SK-N-SH (cell line): ENCODE measurements at regions not wholly inside any gene's neighbourhood (a gene's known extent, or its start where the extent isn't known, plus 50 kb on each side); places are given as distances from the start of the nearest gene placed in this dataset.

Experiments used
- CTCF ChIA-PET: fragments of 300-600, 350-600 bp; formaldehyde crosslinking; extraction: SDS; loops from one replicate; lab custom pipeline; 2021; lab: Yijun Ruan, JAX
- POLR2A ChIA-PET: fragments of 350-600 bp; sonication (Branson Sonifier 250); formaldehyde crosslinking; extraction: SDS; loops from one replicate; lab custom pipeline; 2020; ENCODE audit warnings: antibody characterized with exemption, inconsistent platforms; lab: Yijun Ruan, JAX
- DNase-seq: peaks from one replicate; pipeline ENCODE4 v3.0.0; 2012
- H2AFZ ChIP-seq: fragments of 200-600 bp; sonication (generic); 2 replicates; pipeline ENCODE4 v1.8.1; 2016; ENCODE audit warnings: antibody characterized with exemption, mild to moderate bottlenecking, low read depth
- H3F3A ChIP-seq: fragments of 200-600 bp; sonication (generic); replicated peaks from 2 replicates; pipeline ENCODE3; 2016; ENCODE audit warnings: antibody characterized with exemption, mild to moderate bottlenecking; ENCODE audit not compliant: insufficient read depth
- H3K27ac ChIP-seq, 2 experiments: fragments of 200-500 bp in 1 of 2; fragments of 200-600 bp in 1 of 2; sonication (Bioruptor generic) in 1 of 2; sonication (generic), shearing (Covaris generic) in 1 of 2; 2 replicates each; pipeline versions ENCODE4 v1.5.1 to v1.6.1; 2014 to 2016; ENCODE audit warnings: low read depth in 2 of 2, inconsistent platforms in 1 of 2, low read length in 1 of 2, mild to moderate bottlenecking in 1 of 2, mixed read lengths in 1 of 2
- H3K27me3 ChIP-seq: fragments of 200-600 bp; sonication (generic), shearing (Covaris generic); 2 replicates; pipeline ENCODE4 v1.6.1; 2016; ENCODE audit warnings: mixed run types; ENCODE audit not compliant: insufficient read depth
- H3K36me3 ChIP-seq, 2 experiments: fragments of 200-500 bp in 1 of 2; fragments of 200-600 bp in 1 of 2; sonication (Bioruptor generic) in 1 of 2; sonication (generic) in 1 of 2; replicated peaks in 1 of 2; 2 replicates each; pipeline versions ENCODE3 to v1.5.1; 2014 to 2016; ENCODE audit warnings: low read length in 1 of 2, mild to moderate bottlenecking in 1 of 2; ENCODE audit not compliant: insufficient read depth in 2 of 2, control insufficient read depth in 1 of 2
- H3K4me1 ChIP-seq, 2 experiments: fragments of 200-500 bp in 1 of 2; fragments of 200-600 bp in 1 of 2; sonication (Bioruptor generic) in 1 of 2; sonication (generic), shearing (Covaris generic) in 1 of 2; 2 replicates each; pipeline versions ENCODE4 v1.5.1 to v1.6.1; 2014 to 2016; ENCODE audit warnings: low read depth in 1 of 2, low read length in 1 of 2, mixed run types in 1 of 2; ENCODE audit not compliant: insufficient read depth in 2 of 2, control insufficient read depth in 1 of 2
- H3K4me2 ChIP-seq: fragments of 200-600 bp; sonication (generic), shearing (Covaris generic); 2 replicates; pipeline ENCODE4 v1.6.1; 2017; ENCODE audit warnings: mixed run types
- H3K4me3 ChIP-seq, 2 experiments: fragments of 200-500 bp in 1 of 2; fragments of 200-600 bp in 1 of 2; sonication (Bioruptor generic) in 1 of 2; sonication (generic), shearing (Covaris generic) in 1 of 2; 2 replicates each; pipeline versions ENCODE4 v1.5.1 to v1.8.1; 2014 to 2016; ENCODE audit warnings: low read depth in 2 of 2, inconsistent platforms in 1 of 2, low read length in 1 of 2, mild to moderate bottlenecking in 1 of 2, mixed read lengths in 1 of 2, moderate library complexity in 1 of 2
- H3K79me2 ChIP-seq: fragments of 200-600 bp; sonication (generic); 2 replicates; pipeline ENCODE4 v1.8.1; 2017; ENCODE audit warnings: mild to moderate bottlenecking; ENCODE audit not compliant: insufficient read depth
- H3K9ac ChIP-seq: fragments of 200-600 bp; sonication (generic); 2 replicates; pipeline ENCODE4 v1.6.1; 2017; ENCODE audit warnings: mixed run types
- H3K9me2 ChIP-seq: fragments of 200-600 bp; sonication (generic); 2 replicates; pipeline ENCODE4 v1.6.1; 2017; ENCODE audit warnings: mixed run types
- H3K9me3 ChIP-seq: fragments of 200-600 bp; sonication (generic); 2 replicates; pipeline ENCODE4 v1.6.1; 2017; ENCODE audit warnings: mixed run types, mild to moderate bottlenecking, moderate library complexity
- H4K20me1 ChIP-seq: fragments of 200-600 bp; sonication (generic); 2 replicates; pipeline ENCODE4 v1.6.1; 2017; ENCODE audit warnings: mild to moderate bottlenecking, mixed run types; ENCODE audit not compliant: insufficient read depth
- CTCF ChIP-seq: fragments of 200-600 bp; sonication (generic); IDR thresholded peaks from 2 replicates; pipeline ENCODE4 v1.6.1; 2017; ENCODE audit warnings: antibody characterized with exemption, mild to moderate bottlenecking, moderate library complexity
- EZH2phosphoT487 ChIP-seq: fragments of 200-600 bp; sonication (generic); IDR thresholded peaks from 2 replicates; pipeline ENCODE4 v1.6.1; 2017; ENCODE audit warnings: low read depth, mixed run types, mild to moderate bottlenecking, antibody characterized with exemption, moderate library complexity, borderline replicate concordance
- GABPA ChIP-seq: IDR thresholded peaks from 2 replicates; pipeline ENCODE4 v1.4.0; 2012; ENCODE audit warnings: low read depth, mild to moderate bottlenecking
- GATA2 ChIP-seq: sonication (generic); formaldehyde crosslinking; IDR thresholded peaks from 2 replicates; pipeline ENCODE4 v1.5.0; 2020; ENCODE audit warnings: mild to moderate bottlenecking, missing genetic modification reagents
- PBX3 ChIP-seq: IDR thresholded peaks from 2 replicates; pipeline ENCODE4; 2012
- REST ChIP-seq: IDR thresholded peaks from 2 replicates; pipeline ENCODE4 v1.6.1; 2012; ENCODE audit warnings: mild to moderate bottlenecking, low read depth, low read length, moderate library complexity
- RXRA ChIP-seq: IDR thresholded peaks from 2 replicates; pipeline ENCODE4 v1.4.0; 2012; ENCODE audit warnings: low read depth, mild to moderate bottlenecking, borderline replicate concordance
- SIN3A ChIP-seq: IDR thresholded peaks from 2 replicates; pipeline ENCODE4 v1.6.1; 2012; ENCODE audit warnings: low read depth, mild to moderate bottlenecking, low read length, moderate library complexity, borderline replicate concordance
- TCF12 ChIP-seq: IDR thresholded peaks from 2 replicates; pipeline ENCODE4 v1.4.0; 2012
- YY1 ChIP-seq: IDR thresholded peaks from 2 replicates; pipeline ENCODE4 v1.4.0; 2012; ENCODE audit warnings: low read depth, mild to moderate bottlenecking
- WGBS: methylation state at CpG from one replicate; pipeline ENCODE4 v1.1.6; 2017; ENCODE audit warnings: low lambda C conversion rate; 5-methylcytosine and 5-hydroxymethylcytosine counted together
- TF ChIP-seq, protein P1 (sequence below): IDR thresholded peaks from 2 replicates; pipeline ENCODE4 v1.4.0; 2012; ENCODE audit warnings: low read depth

DNA sequence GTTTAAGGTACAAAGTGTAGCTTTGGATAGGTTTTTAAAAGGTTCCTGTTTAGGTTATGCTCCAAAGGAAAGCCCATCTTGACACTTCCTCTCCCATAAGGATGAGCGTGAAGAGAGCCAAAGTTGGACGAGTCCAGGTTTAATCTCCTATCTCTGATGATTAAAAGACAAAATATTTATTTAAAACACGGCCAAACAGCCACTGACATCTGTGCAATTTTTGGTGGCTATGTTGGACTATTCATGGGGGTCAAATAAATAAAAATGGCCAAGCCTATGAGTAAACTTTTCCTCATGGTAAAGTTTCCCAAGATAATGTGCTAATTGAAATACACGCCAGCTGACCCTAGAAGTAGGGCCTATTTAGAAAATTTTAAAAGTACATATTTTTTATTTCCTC, 69.0 kb upstream of the DOCK9 start:
- Histone ChIP-seq H3K36me3 (no peaks in the 10 kb centered on the region), H3K4me2 (no peak overlapping the region; the same call in 1 of the 2 replicates), H3K4me3 (no peak overlapping the region), H2AFZ (no peak overlapping the region), H3K79me2 (0 out of 2 replicates have a peak, but pooled peaks cover 4% of the 10 kb centered on the region), H3K4me1 (peaks cover 11% of the 10 kb centered on the region in 2 experiments; a peak in 3 of 4 replicates), H3K27ac (no peak overlapping the region), H3F3A (no peaks in the 10 kb centered on the region), H4K20me1 (no peaks in the 10 kb centered on the region), H3K27me3 (no peaks in the 10 kb centered on the region), H3K9me3 (no peaks in the 10 kb centered on the region), H3K9ac (no peak overlapping the region), H3K9me2 (no peaks in the 10 kb centered on the region)
- ChIA-PET CTCF (no interaction called here), POLR2A (no interaction called here)
- TF ChIP-seq RXRA, result no peak
- no peak for TF ChIP-seq EZH2phosphoT487
- WGBS, result 66% methylated on average over 4 of the region's 4 CpGs
- DNase-seq, result no peak

- ChIA-PET POLR2A (no interaction called here), CTCF (interaction anchor here (0.6 to 1.4 kb wide), 2 partner anchors 126 to 969 kb away, joined by 3 read pairs; no protein-coding TSS in a partner anchor)
- no peak overlapping the region for H3K27ac ChIP-seq
- H4K20me1 ChIP-seq, result no peaks in the 10 kb centered on the region
- H3F3A ChIP-seq, result no peaks in the 10 kb centered on the region
- H3K4me2 ChIP-seq, result no peak overlapping the region
- no peak overlapping the region for H3K9ac ChIP-seq
- H3K36me3 ChIP-seq, result no peaks in the 10 kb centered on the region
- 0 out of 2 replicates have a peak, but pooled peaks cover 4% of the 10 kb centered on the region for H3K79me2 ChIP-seq
- no peaks in the 10 kb centered on the region for H3K9me2 ChIP-seq
- H3K4me1 ChIP-seq, result peaks cover 4 to 7% of the 10 kb centered on the region in 2 experiments; a peak in 2 of 4 replicates
- no peak overlapping the region for H2AFZ ChIP-seq
- no peak for DNase-seq
- no peaks in the 10 kb centered on the region for H3K27me3 ChIP-seq
- H3K9me3 ChIP-seq, result no peaks in the 10 kb centered on the region
- H3K4me3 ChIP-seq, result no peak overlapping the region
- TF ChIP-seq GABPA (no peak), TCF12 (no peak)
- WGBS, result 97% methylated on average over 4 of the region's 7 CpGs
Measured at GRCh38 chr13:99050983-99051488, 73.2 kb upstream of the DOCK9 start.

DNA sequence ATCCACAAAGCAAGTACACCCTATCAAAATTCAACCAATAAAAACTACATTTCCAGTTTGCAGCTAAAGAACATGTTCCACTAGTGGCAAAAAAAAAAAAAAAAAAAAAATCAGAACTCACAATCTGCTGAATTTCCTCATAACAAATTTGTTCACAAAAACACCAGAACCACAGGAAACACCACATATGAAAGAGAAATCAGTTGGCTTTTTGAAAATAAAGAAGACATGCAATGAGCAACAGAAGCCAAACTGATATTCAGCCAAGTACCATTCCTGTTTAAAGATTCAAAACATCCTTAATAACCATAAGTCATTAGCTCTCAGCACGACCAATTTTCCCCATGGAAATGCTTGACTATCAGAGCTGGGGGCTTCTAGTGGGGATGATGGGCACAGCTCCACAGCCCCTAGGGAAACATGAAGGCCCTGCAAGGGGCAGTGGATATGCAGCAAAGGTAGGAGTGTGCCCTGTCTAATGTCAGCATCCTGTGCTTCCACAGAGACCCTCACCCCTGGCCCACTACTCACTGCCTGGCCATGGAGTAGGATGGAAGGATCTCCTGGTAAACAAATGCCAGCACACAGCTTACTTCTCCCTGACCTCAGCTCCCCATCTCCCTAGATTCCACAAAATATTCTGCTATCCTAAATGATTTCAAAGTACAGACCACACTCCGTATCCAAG, 74.0 kb upstream of the DOCK9 start:
- 85% methylated on average over 2 of the region's 2 CpGs for WGBS
- H2AFZ ChIP-seq, result no peak overlapping the region
- no peak overlapping the region for H3K4me3 ChIP-seq
- H3K9me2 ChIP-seq, result no peaks in the 10 kb centered on the region
- no peak overlapping the region for H3K27ac ChIP-seq
- H3K79me2 ChIP-seq, result 0 out of 2 replicates have a peak, but pooled peaks cover 4% of the 10 kb centered on the region
- no peaks in the 10 kb centered on the region for H4K20me1 ChIP-seq
- H3K9ac ChIP-seq, result no peak overlapping the region
- H3K27me3 ChIP-seq, result no peaks in the 10 kb centered on the region
- DNase-seq, result no peak
- H3K4me2 ChIP-seq, result no peak overlapping the region
- no peaks in the 10 kb centered on the region for H3F3A ChIP-seq
- TF ChIP-seq GATA2 (CRISPR knock-in tag), result no peak
- no peak for TF ChIP-seq YY1
- TF ChIP-seq PBX3, result no peak
- no peak for TF ChIP-seq SIN3A
- TF ChIP-seq, protein P1, sequence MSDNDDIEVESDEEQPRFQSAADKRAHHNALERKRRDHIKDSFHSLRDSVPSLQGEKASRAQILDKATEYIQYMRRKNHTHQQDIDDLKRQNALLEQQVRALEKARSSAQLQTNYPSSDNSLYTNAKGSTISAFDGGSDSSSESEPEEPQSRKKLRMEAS, result no peak
- TF ChIP-seq CTCF, result no peak
- TF ChIP-seq REST, result no peak
- TF ChIP-seq, all 33 proteins: peak for 0
- Histone ChIP-seq H3K9me3 (no peaks in the 10 kb centered on the region), H3K36me3 (no peaks in the 10 kb centered on the region), H3K4me1 (peaks cover 3 to 9% of the 10 kb centered on the region in 2 experiments; a peak in 2 of 4 replicates)
- ChIA-PET POLR2A (no interaction called here), CTCF (interaction anchor here (1.4 kb wide), 1 partner anchor 125 kb away, joined by 3 read pairs; no protein-coding TSS in a partner anchor)
